Loucy (cell line): ENCODE measurements at regions not wholly inside any gene's neighbourhood (a gene's known extent, or its start where the extent isn't known, plus 50 kb on each side); places are given as distances from the start of the nearest gene placed in this dataset.

Source experiments
- EZH2phosphoT487 ChIP-seq: fragments of 200-600 bp; IDR thresholded peaks from 2 replicates; pipeline ENCODE4 v1.6.1; 2018; ENCODE audit warnings: antibody characterized with exemption, mild to moderate bottlenecking, moderate library complexity, borderline replicate concordance
- TF ChIP-seq, protein P1 (sequence below): fragments of 200-600 bp; sonication (generic); conservative IDR thresholded peaks from 2 replicates; pipeline ENCODE4 v1.5.1; 2014; ENCODE audit warnings: mild to moderate bottlenecking, antibody characterized with exemption, low read length

DNA sequence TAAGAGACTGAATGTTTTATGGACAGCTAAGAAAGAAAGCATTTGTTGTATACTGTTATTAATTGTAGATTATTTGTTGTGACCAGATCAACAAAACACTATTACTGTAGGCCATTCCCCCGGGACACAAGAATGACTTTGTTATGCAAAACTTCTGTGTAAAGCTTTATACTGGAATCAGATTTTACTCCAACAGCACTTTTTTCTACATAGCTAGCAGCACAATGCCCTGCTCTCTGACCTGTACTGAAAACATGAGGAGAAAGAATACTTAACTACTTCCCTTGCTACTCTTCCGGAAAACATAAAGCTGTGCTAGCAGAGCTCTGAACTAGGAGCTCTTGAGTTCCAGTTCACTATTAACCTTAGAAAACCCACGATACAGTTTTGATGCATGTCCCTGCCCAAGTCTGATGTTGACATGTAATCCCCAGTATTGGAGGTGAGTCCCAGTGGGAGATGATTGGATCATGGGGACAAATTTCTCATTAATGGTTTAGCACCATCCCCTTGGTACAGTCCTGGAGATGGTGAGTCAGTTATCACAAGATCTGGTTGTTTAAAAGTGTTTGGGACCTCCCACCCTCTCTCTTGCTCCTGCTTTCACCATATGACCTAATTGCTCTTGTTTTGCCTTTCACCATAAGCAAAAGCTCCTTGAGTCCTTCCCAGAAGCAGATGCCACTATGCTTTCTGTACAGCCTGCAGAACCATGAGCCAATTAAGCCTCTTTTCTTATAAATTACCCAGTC lies 601.1 kb upstream of the PIK3C3 start:
- TF ChIP-seq, protein P1, sequence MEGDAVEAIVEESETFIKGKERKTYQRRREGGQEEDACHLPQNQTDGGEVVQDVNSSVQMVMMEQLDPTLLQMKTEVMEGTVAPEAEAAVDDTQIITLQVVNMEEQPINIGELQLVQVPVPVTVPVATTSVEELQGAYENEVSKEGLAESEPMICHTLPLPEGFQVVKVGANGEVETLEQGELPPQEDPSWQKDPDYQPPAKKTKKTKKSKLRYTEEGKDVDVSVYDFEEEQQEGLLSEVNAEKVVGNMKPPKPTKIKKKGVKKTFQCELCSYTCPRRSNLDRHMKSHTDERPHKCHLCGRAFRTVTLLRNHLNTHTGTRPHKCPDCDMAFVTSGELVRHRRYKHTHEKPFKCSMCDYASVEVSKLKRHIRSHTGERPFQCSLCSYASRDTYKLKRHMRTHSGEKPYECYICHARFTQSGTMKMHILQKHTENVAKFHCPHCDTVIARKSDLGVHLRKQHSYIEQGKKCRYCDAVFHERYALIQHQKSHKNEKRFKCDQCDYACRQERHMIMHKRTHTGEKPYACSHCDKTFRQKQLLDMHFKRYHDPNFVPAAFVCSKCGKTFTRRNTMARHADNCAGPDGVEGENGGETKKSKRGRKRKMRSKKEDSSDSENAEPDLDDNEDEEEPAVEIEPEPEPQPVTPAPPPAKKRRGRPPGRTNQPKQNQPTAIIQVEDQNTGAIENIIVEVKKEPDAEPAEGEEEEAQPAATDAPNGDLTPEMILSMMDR: no peak
- no peak for TF ChIP-seq EZH2phosphoT487
